Hepatocyte (in vitro differentiated cells): ENCODE measurements at regions not wholly inside any gene's neighbourhood (a gene's known extent, or its start where the extent isn't known, plus 50 kb on each side); places are given as distances from the start of the nearest gene placed in this dataset.

Experiments used
- CTCF ChIP-seq: fragments of 200-600 bp; sonication (generic); IDR thresholded peaks from 2 replicates; pipeline ENCODE4 v1.5.1; 2016; ENCODE audit warnings: antibody characterized with exemption, mild to moderate bottlenecking; ENCODE audit not compliant: poor library complexity
- EZH2 ChIP-seq: fragments of 200-600 bp; sonication (generic); IDR thresholded peaks from 2 replicates; pipeline ENCODE4 v1.6.1; 2016; ENCODE audit warnings: antibody characterized with exemption, mild to moderate bottlenecking, borderline replicate concordance

- TF ChIP-seq CTCF (no peak), EZH2 (no peak)
These were observed 413.1 kb upstream of the AUTS2 start for GRCh38 chr7:69185170-69185569.
